HL-60 (cell line): ENCODE measurements at regions not wholly inside any gene's neighbourhood (a gene's known extent, or its start where the extent isn't known, plus 50 kb on each side); places are given as distances from the start of the nearest gene placed in this dataset.

Source experiments
- CTCF ChIP-seq: IDR thresholded peaks from one replicate; pipeline ENCODE4 v1.5.1; 2011; ENCODE audit warnings: low read length, control low read depth, inconsistent platforms; ENCODE audit not compliant: insufficient read depth
- GABPA ChIP-seq: IDR thresholded peaks from 2 replicates; pipeline ENCODE4 v1.6.1; 2012; ENCODE audit warnings: low read depth
- POLR2AphosphoS5 ChIP-seq: IDR thresholded peaks from 2 replicates; pipeline ENCODE4 v1.6.1; 2012; ENCODE audit warnings: low read depth
- SPI1 ChIP-seq: IDR thresholded peaks from 2 replicates; pipeline ENCODE4 v1.6.1; 2012; ENCODE audit warnings: low read depth, mild to moderate bottlenecking, borderline replicate concordance
- TF ChIP-seq, protein P1 (sequence below): IDR thresholded peaks from 2 replicates; pipeline ENCODE4 v1.6.1; 2012; ENCODE audit warnings: low read depth; ENCODE audit not compliant: insufficient replicate concordance

DNA sequence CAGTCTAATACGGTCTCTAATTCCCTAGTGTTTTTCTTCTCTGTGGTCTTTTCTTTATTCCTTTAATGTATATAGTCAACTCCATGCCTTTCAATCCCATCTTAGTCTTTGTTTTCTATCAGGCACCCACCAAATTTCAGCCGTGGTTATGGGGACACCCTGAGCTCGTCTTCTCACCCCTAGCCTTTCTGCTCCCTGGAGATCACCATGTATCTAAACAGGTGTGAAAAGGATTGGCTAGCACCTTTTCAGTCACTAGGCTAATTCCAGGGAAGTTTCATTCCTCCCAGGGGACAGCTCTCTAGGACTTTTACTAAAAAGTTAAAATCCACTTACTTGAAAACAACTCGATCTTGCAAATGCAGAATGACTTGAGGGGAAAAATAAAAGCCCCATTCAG is 291.3 kb downstream of the ETNK1 start:
- no peak for TF ChIP-seq CTCF
- TF ChIP-seq, protein P1, sequence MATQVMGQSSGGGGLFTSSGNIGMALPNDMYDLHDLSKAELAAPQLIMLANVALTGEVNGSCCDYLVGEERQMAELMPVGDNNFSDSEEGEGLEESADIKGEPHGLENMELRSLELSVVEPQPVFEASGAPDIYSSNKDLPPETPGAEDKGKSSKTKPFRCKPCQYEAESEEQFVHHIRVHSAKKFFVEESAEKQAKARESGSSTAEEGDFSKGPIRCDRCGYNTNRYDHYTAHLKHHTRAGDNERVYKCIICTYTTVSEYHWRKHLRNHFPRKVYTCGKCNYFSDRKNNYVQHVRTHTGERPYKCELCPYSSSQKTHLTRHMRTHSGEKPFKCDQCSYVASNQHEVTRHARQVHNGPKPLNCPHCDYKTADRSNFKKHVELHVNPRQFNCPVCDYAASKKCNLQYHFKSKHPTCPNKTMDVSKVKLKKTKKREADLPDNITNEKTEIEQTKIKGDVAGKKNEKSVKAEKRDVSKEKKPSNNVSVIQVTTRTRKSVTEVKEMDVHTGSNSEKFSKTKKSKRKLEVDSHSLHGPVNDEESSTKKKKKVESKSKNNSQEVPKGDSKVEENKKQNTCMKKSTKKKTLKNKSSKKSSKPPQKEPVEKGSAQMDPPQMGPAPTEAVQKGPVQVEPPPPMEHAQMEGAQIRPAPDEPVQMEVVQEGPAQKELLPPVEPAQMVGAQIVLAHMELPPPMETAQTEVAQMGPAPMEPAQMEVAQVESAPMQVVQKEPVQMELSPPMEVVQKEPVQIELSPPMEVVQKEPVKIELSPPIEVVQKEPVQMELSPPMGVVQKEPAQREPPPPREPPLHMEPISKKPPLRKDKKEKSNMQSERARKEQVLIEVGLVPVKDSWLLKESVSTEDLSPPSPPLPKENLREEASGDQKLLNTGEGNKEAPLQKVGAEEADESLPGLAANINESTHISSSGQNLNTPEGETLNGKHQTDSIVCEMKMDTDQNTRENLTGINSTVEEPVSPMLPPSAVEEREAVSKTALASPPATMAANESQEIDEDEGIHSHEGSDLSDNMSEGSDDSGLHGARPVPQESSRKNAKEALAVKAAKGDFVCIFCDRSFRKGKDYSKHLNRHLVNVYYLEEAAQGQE, result no peak
- no peak for TF ChIP-seq POLR2AphosphoS5
- TF ChIP-seq GABPA, result no peak
- TF ChIP-seq SPI1, result no peak
